GF-D8 (cell line): ENCODE measurements at regions not wholly inside any gene's neighbourhood (a gene's known extent, or its start where the extent isn't known, plus 50 kb on each side); places are given as distances from the start of the nearest gene placed in this dataset.

Source experiments
- DNase-seq: peaks from one replicate; lab custom pipeline; 2025; lab: John Stamatoyannopoulos, UW

GRCh38 chr3:76698136-76698706, 341.7 kb upstream of the ROBO2 start:
- no peak for DNase-seq

- DNase-seq = no peak
Measured at GRCh38 chr3:76699846-76700245, 340.1 kb upstream of the ROBO2 start.

- no peak for DNase-seq
Measured at GRCh38 chr3:76700323-76700722, 339.6 kb upstream of the ROBO2 start.

- DNase-seq = no peak
Measured at GRCh38 chr3:76702676-76703075, 337.2 kb upstream of the ROBO2 start.

GRCh38 chr3:76715426-76715825, 324.5 kb upstream of the ROBO2 start:
- no peak for DNase-seq

- DNase-seq = no peak
Measured at GRCh38 chr3:76723366-76723765, 316.5 kb upstream of the ROBO2 start.

- DNase-seq = no peak
Measured at GRCh38 chr3:76724075-76724474, 315.8 kb upstream of the ROBO2 start.

- no peak for DNase-seq
Measured at GRCh38 chr3:76724706-76725105, 315.2 kb upstream of the ROBO2 start.

- no peak for DNase-seq
Measured at GRCh38 chr3:76726034-76726433, 313.9 kb upstream of the ROBO2 start.

GRCh38 chr3:76728426-76728825, 311.5 kb upstream of the ROBO2 start:
- no peak for DNase-seq

GRCh38 chr3:76731471-76731870, 308.4 kb upstream of the ROBO2 start:
- no peak for DNase-seq

- DNase-seq = no peak
Measured at GRCh38 chr3:76733073-76733759, 306.7 kb upstream of the ROBO2 start.

- no peak for DNase-seq
Measured at GRCh38 chr3:76735152-76735551, 304.7 kb upstream of the ROBO2 start.

- no peak for DNase-seq
Measured at GRCh38 chr3:76753599-76753998, 286.3 kb upstream of the ROBO2 start.

- no peak for DNase-seq
Measured at GRCh38 chr3:76754247-76754646, 285.7 kb upstream of the ROBO2 start.

GRCh38 chr3:76756577-76756976, 283.3 kb upstream of the ROBO2 start:
- DNase-seq = no peak

GRCh38 chr3:76760336-76760735, 279.6 kb upstream of the ROBO2 start:
- DNase-seq = no peak

GRCh38 chr3:76765511-76765910, 274.4 kb upstream of the ROBO2 start:
- DNase-seq = no peak

GRCh38 chr3:76768912-76769311, 271.0 kb upstream of the ROBO2 start:
- no peak for DNase-seq

- DNase-seq = no peak
Measured at GRCh38 chr3:76776927-76777326, 263.0 kb upstream of the ROBO2 start.

- DNase-seq = no peak
Measured at GRCh38 chr3:76788206-76788605, 251.7 kb upstream of the ROBO2 start.

GRCh38 chr3:76789237-76789636, 250.7 kb upstream of the ROBO2 start:
- no peak for DNase-seq

GRCh38 chr3:76811418-76811817, 228.5 kb upstream of the ROBO2 start:
- DNase-seq = no peak

GRCh38 chr3:76812649-76813242, 227.2 kb upstream of the ROBO2 start:
- DNase-seq = no peak
